22Rv1 (cell line): ENCODE measurements at regions not wholly inside any gene's neighbourhood (a gene's known extent, or its start where the extent isn't known, plus 50 kb on each side); places are given as distances from the start of the nearest gene placed in this dataset.

ENCODE experiments used
- ZFX ChIP-seq: fragments of 450-650 bp; IDR thresholded peaks from 2 replicates; pipeline ENCODE4 v1.6.1; 2017; ENCODE audit warnings: antibody characterized with exemption, borderline replicate concordance
- TF ChIP-seq, protein P1 (sequence below): fragments of 450-650 bp; IDR thresholded peaks from 2 replicates; pipeline ENCODE4 v1.5.1; 2017; ENCODE audit warnings: mild to moderate bottlenecking

DNA sequence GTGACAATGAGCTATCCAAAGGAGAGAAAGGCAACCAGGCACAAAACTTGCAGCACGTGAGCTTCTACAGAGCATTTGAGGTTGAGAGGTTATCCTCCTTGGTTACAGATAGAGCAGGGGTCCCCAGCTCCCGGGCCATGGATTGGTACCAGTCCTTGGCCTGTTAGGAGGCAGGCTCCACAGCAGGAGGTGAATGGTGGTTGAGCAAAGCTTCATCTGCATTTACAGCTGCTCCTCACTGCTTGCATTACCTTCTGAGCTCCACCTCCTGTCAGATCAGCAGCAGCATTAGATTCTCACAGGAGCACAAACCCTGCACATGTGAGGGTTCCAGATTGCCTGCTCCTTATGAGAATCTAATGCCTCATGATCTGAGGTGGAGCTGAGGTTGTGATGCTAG is 57.8 kb upstream of the ST8SIA3 start:
- TF ChIP-seq, protein P1, sequence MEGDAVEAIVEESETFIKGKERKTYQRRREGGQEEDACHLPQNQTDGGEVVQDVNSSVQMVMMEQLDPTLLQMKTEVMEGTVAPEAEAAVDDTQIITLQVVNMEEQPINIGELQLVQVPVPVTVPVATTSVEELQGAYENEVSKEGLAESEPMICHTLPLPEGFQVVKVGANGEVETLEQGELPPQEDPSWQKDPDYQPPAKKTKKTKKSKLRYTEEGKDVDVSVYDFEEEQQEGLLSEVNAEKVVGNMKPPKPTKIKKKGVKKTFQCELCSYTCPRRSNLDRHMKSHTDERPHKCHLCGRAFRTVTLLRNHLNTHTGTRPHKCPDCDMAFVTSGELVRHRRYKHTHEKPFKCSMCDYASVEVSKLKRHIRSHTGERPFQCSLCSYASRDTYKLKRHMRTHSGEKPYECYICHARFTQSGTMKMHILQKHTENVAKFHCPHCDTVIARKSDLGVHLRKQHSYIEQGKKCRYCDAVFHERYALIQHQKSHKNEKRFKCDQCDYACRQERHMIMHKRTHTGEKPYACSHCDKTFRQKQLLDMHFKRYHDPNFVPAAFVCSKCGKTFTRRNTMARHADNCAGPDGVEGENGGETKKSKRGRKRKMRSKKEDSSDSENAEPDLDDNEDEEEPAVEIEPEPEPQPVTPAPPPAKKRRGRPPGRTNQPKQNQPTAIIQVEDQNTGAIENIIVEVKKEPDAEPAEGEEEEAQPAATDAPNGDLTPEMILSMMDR = no peak
- no peak for TF ChIP-seq ZFX
